ENCODE measurements at regions not wholly inside any gene's neighbourhood (a gene's known extent, or its start where the extent isn't known, plus 50 kb on each side); places are given as distances from the start of the nearest gene placed in this dataset.
A peak's percentile ranks its signal among the peaks of the same experiment; 100 is the strongest.

- H3K27ac ChIP-seq (ENCODE audit: low read length) = no peak overlapping the region
- intact Hi-C loops (cut with micrococcal nuclease) = no loop called here
- H3K4me1 ChIP-seq (ENCODE audit: insufficient read depth, low read length) = peaks cover 14% of the 10 kb centered on the region
- H3K4me2 ChIP-seq (ENCODE audit: low read length) = no peak overlapping the region
- no peak overlapping the region for H3K9ac ChIP-seq (ENCODE audit: low read length)
- H3K9me2 ChIP-seq (replicated peaks; ENCODE audit: low read length) = no peaks in the 10 kb centered on the region
- ATAC-seq (no peak), DNase-seq (no peak)
- H2AFZ ChIP-seq (ENCODE audit: low read length) = no peak overlapping the region
- no peaks in the 10 kb centered on the region for H3K79me2 ChIP-seq (ENCODE audit: low read length)
- H3K9me3 ChIP-seq (ENCODE audit: low read length) = no peaks in the 10 kb centered on the region
- BruUV-seq (replicated peaks) = no TSS peak
- no peaks in the 10 kb centered on the region for H3K36me3 ChIP-seq (ENCODE audit: low read depth, low read length)
- ChIA-PET POLR2A (ENCODE audit: unreplicated experiment) (no interaction called here), CTCF (no interaction called here)
- no peak overlapping the region for H3K4me3 ChIP-seq (ENCODE audit: low read length)
- no peaks in the 10 kb centered on the region for H4K20me1 ChIP-seq (ENCODE audit: low read length)
- no peak for TF ChIP-seq EZH2phosphoT487 (IDR thresholded peaks at IDR 0.05; ENCODE audit: borderline replicate concordance, low read length)
- TF ChIP-seq CTCF (conservative IDR thresholded peaks at IDR 0.05; ENCODE audit: low read depth, low read length) = no peak
- no peak for TF ChIP-seq EZH2 (IDR thresholded peaks at IDR 0.05; ENCODE audit: low read length, unreplicated experiment)
- no peaks in the 10 kb centered on the region for H3K27me3 ChIP-seq (ENCODE audit: low read length)
- no peaks in the 10 kb centered on the region for H3F3A ChIP-seq (ENCODE audit: low read length, unreplicated experiment)
Observed at GRCh38 chr6:145557474-145557873, 177.8 kb downstream of the EPM2A start.

GRCh38 chr6:145559836-145560235, 175.5 kb downstream of the EPM2A start:
- intact Hi-C loops (cut with micrococcal nuclease) = no loop called here
- H3K27me3 ChIP-seq (ENCODE audit: low read length) = no peaks in the 10 kb centered on the region
- POLR2A ChIA-PET (ENCODE audit: unreplicated experiment) = no interaction called here
- peaks cover 14% of the 10 kb centered on the region for H3K4me1 ChIP-seq (ENCODE audit: insufficient read depth, low read length)
- no peaks in the 10 kb centered on the region for H4K20me1 ChIP-seq (ENCODE audit: low read length)
- H3K9me3 ChIP-seq (ENCODE audit: low read length) = no peaks in the 10 kb centered on the region
- H3K79me2 ChIP-seq (ENCODE audit: low read length) = no peaks in the 10 kb centered on the region
- CTCF ChIA-PET = no interaction called here
- no peak overlapping the region for H3K27ac ChIP-seq (ENCODE audit: low read length)
- H3K9me2 ChIP-seq (replicated peaks; ENCODE audit: low read length) = no peaks in the 10 kb centered on the region
- TF ChIP-seq EZH2 (IDR thresholded peaks at IDR 0.05; ENCODE audit: low read length, unreplicated experiment) (no peak), EZH2phosphoT487 (IDR thresholded peaks at IDR 0.05; ENCODE audit: borderline replicate concordance, low read length) (no peak), CTCF (conservative IDR thresholded peaks at IDR 0.05; ENCODE audit: low read depth, low read length) (no peak)
- BruUV-seq (replicated peaks) = no TSS peak
- ATAC-seq = no peak
- H3K36me3 ChIP-seq (ENCODE audit: low read depth, low read length) = no peaks in the 10 kb centered on the region
- no peak overlapping the region for H3K9ac ChIP-seq (ENCODE audit: low read length)
- H3F3A ChIP-seq (ENCODE audit: low read length, unreplicated experiment) = no peaks in the 10 kb centered on the region
- no peak overlapping the region for H3K4me3 ChIP-seq (ENCODE audit: low read length)
- no peak overlapping the region for H2AFZ ChIP-seq (ENCODE audit: low read length)
- no peak overlapping the region for H3K4me2 ChIP-seq (ENCODE audit: low read length)
- DNase-seq = no peak

GRCh38 chr6:145561095-145562072, 173.9 kb downstream of the EPM2A start:
- DNase-seq = peak; percentile 69
- Histone ChIP-seq H3F3A (ENCODE audit: low read length, unreplicated experiment) (no peaks in the 10 kb centered on the region), H3K27ac (ENCODE audit: low read length) (peak overlapping the region; percentile 78), H3K4me2 (ENCODE audit: low read length) (peak overlapping the region; percentile 51), H3K36me3 (ENCODE audit: low read depth, low read length) (no peaks in the 10 kb centered on the region), H3K9ac (ENCODE audit: low read length) (no peak overlapping the region), H3K27me3 (ENCODE audit: low read length) (no peaks in the 10 kb centered on the region), H3K9me2 (replicated peaks; ENCODE audit: low read length) (no peaks in the 10 kb centered on the region), H3K4me1 (ENCODE audit: insufficient read depth, low read length) (peaks cover 14% of the 10 kb centered on the region), H3K79me2 (ENCODE audit: low read length) (no peaks in the 10 kb centered on the region), H2AFZ (ENCODE audit: low read length) (peak overlapping the region; percentile 23; the same call in 1 of the 2 replicates), H4K20me1 (ENCODE audit: low read length) (no peaks in the 10 kb centered on the region), H3K4me3 (ENCODE audit: low read length) (no peak overlapping the region), H3K9me3 (ENCODE audit: low read length) (no peaks in the 10 kb centered on the region)
- ATAC-seq = peak; percentile 98
- ChIA-PET CTCF (no interaction called here), POLR2A (ENCODE audit: unreplicated experiment) (no interaction called here)
- BruUV-seq (replicated peaks) = no TSS peak
- TF ChIP-seq EZH2 (IDR thresholded peaks at IDR 0.05; ENCODE audit: low read length, unreplicated experiment) = no peak
- no peak for TF ChIP-seq CTCF (conservative IDR thresholded peaks at IDR 0.05; ENCODE audit: low read depth, low read length)
- no peak for TF ChIP-seq EZH2phosphoT487 (IDR thresholded peaks at IDR 0.05; ENCODE audit: borderline replicate concordance, low read length)
- intact Hi-C loops (cut with micrococcal nuclease) = no loop called here

All from PC-3 (cell line).